DMS53 (cell line): ENCODE measurements at regions not wholly inside any gene's neighbourhood (a gene's known extent, or its start where the extent isn't known, plus 50 kb on each side); places are given as distances from the start of the nearest gene placed in this dataset.

Experiments used
- DNase-seq: peaks from one replicate; lab custom pipeline; 2025; lab: John Stamatoyannopoulos, UW

DNA sequence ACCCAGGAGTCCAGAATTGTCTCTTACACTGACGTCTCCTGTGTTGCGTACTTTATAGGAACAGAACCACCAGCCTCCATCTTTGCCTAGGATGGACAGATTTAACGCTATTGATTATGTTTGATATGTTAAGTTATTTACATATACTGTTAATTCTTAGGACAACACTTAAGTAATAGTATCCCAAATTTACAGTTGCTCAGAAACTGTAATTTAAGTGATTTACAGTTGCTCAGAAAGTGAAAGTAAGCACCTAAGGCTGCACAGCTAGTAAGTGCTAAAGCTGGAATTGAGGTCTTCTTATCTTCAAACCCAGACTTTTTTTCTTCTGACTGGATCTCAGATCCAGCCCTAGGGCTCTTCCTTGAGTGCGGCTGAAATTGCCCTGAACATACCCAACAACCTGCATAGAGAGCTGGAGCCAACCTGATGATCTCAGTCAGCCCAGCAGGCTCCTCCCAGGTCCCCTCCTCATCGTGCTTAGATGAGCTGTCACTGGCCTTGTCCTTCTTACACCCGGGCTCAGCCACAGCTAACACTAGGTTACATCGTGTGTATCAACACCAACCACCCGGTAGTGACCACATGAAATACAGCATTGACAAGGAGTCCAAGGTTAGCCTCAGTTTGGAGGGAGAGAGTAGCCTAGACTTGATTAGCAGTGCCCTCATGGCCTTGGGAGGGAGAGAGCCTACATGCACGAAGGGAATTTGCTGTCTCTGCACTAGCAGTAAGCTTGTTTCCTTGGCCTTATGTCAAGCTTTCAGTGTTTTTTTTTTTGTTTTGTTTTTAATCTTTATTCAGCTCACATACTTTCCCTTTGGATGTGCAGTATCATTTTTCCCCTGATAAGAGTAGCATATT, 111.1 kb upstream of the ARHGAP5 start:
- DNase-seq, result peak; percentile 6

DNA sequence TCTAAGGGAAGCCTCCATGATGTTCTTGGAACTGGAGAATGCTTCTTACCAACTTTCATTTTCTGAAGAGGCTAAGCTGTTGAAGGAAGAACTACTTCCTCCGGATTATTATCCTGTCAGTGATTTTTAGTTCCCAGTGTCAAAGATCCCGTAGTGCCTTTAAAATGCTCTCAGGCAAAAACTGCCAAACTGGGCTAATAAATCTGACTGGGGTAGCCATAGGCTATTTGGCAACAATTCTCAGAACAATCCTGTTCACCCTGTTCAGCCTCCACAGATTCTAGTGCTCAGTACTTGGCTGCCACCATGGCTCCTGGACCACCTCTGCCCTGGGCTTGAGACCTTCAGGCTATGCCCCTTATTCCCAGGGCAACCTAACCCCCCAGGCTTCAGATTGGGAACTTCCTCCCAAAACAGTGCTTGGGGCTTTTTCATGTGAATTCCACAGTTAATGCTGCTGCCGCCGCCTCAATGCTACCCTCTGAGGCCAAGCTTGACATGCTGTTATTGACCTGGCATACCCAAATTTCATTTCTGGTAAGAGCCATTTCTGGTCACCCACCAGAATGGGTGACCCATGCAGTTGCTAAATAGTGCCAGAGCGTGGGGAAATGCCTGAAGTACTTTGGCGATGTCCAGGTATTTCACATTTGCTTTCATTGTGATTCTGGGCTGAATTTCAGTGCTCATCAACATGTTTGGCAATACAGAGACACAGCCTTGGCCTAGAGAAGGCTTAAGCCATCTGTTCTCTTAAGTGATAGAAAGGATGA, 110.0 kb upstream of the ARHGAP5 start:
- no peak for DNase-seq

DNA sequence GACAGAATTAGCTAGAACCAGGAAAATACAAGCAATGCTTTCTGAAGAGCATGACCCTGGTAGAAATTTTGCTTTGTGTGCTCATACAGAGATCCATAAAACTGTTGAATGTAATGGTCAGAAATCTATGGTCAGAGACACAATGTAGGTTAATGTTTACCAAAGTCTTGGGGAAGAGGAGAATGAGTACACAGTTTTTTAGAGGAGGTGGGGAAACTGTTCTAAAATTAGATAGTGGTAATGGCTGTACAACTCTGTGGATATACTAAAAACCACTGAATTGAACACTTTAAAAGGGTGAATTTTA, 109.5 kb upstream of the ARHGAP5 start:
- peak; percentile 9 for DNase-seq

DNA sequence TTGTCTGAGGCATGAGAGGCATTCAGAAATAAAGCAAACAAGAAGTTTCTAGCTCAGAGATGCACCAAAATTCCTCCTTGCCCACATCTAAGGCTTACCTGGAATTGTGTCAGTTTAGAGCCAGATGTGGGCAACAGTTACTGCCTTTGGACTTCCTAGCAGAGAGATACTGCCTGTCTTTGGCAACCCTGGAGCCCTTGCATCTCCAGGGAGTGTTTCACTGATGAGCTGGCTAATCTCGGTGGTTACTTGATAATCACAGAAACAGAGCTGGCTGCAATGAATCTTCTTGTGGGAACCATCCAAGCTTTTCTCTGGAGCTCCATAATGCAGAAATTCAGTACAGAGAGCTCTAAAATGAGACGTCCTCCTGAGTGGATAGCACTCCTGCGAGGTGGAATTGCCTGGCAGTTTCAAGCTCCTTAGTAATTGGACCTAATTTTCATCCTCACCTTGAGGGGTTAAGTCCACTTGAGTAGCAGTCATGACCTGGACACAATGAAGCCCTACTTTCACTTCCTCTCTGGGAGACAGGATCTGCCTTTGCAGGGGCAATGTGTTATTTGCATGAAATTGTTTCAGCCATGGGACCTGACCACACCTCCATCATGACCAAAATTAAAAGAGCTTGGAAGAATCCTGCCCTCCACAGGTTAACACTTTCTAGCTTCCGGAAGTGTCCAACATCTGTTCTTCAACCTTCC, 108.8 kb upstream of the ARHGAP5 start:
- DNase-seq, result no peak

DNA sequence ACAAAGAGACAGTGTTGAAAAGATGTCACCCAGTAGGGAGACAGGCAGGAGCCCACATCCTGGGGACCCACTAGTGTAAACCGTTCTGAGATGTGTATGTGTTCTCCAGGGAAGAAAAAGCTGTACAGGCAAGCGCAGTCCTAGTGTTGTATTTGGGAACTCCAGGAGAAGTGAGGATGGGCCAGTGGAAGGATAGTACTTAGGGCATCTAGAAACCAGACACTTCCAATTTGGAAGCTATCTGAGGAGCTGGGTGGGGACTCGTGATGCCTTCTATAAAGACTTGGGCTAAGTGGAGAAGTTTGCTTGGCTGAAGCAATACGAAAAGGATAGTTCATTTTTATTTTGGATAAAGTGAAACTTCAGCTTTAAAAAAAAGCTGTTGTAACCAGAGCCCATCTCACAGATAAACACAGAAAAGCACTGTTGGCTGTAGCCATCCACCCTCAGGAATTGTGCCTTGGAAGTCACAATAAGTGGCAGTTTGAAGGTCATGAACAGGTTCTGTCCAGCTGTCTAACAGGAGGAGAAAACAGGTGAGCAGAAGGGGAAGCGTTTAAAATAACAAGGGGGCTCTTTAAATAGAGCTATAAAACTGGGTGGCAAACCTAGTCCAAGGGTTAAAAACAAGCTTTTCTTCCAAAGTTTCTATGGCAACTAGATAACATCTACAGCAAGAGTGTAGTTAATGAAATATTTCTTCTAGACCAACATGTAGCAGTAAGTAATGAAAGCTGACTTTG, 108.0 kb upstream of the ARHGAP5 start:
- no peak for DNase-seq

DNA sequence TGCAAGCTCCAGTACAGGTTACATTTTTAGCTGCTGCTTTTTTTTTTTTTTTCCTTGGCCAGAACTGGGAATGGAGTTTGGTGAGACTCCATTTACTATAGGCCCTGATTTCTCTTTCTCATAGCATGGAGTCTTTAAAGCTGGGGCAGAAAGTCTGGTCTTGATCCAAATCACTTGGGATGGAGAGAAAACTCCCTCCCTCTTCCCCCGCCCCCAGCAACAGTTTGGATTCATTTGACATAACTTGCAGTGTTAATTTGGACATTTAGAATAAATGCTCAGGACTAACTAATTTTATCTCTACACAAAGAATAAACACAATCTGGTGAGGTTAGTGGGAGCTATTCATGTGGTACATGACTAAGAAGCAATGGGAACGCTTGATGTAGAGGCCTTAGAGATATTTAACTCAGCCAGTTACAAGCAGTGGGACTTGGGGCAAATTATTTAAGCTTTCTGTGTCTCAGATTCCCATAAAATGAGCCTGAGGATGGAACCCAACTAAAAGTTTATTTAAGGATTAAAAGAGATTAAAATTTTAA, 107.3 kb upstream of the ARHGAP5 start:
- DNase-seq, result no peak

DNA sequence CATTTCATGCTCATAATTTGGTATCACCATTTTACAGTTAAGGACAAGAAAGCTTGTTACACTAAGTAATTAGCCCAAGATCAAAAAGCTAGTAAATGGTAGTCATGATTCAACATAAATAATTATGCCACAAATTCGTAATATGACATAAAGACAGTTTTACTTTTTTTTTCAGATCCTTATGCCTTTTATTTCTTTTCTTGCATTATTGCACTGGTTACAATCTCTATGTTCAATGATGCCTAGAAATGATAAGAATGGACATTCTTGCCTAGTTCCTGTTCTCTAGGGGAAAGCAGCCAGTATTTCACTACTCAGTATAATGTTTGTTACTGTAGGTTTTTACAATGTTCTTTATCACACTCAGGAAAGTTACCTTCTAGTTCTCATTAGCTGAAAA, 106.4 kb upstream of the ARHGAP5 start:
- no peak for DNase-seq

DNA sequence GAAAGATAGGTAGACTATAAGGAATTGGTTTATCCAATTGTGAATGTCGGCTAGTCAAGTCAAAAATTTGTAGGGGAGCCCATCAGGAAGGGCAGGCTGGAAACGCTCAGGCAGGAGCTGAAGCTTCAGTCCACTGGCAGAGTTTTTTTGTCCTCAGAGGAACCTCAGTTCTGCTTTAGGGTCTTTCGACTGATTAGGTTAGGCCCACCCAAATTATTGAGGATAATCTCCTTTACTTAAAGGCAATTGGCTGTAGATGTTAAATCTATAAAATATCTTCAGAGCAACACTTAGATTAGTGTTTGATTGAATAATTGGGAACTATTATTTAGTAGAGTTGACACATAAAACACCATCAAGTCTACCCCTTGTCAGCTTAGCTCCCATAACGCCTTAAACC, 105.5 kb upstream of the ARHGAP5 start:
- DNase-seq, result no peak

DNA sequence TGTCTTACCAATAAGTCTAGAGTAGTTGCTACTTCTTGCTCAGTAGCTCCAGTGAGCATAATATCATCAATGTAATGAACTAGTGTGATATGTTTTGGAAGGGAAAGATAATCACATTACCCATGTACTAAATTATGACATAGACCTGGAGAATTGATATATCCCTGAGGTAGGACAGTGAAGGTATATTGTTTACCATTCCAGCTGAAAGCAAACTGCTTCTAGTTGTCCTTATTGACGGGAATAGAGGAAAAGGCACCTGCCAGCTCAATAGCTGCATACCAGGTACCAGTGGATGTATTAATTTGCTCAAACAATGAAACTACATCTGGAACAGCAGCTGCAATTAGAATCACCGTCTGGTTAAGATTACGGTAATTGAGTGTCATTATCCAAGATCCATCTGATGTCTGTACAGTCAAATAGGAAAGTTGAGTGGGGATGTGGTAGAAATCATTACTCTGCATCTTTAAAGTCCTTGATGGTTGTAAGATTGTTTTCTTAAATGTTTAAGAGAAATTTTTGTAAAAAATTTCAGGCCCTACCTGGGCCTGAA, 100.0 kb upstream of the ARHGAP5 start:
- no peak for DNase-seq

DNA sequence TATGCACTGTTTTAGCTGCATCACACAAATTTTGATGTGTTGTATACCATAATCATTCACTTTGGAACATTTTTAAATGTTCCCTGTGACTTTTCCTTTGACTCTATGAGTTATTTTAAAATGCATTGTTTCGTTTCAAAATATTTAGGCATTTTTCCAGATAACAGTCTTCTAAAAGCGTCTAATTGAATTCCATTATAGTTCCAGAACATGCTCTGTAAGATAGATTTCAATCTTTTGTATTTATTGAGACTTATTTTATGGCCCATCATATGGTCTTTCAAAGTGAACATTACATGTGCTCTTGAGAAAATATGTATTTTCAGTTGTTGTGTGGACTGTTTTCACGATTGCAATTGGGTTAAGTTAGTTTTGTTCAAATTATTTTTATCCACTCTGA, 98.7 kb upstream of the ARHGAP5 start:
- DNase-seq, result no peak

DNA sequence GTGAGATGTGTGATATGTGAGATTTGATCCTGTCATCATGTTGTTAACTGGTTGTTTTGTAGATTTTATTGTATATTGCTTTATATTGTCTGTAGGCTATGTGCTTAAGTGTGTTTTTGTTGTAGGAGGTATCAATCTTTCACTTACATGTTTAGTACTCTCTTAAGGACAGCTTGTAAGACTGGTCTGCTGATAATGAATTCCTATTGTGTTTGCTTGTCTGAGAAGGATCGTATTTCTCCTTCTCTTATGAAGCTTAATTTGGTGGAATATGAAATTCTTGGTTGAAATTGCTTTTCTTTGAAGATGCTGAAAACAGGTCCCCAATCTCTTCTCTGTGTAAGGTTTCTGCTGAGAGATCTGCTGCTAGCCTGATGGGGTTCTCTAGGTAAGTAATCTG, 94.5 kb upstream of the ARHGAP5 start:
- no peak for DNase-seq

DNA sequence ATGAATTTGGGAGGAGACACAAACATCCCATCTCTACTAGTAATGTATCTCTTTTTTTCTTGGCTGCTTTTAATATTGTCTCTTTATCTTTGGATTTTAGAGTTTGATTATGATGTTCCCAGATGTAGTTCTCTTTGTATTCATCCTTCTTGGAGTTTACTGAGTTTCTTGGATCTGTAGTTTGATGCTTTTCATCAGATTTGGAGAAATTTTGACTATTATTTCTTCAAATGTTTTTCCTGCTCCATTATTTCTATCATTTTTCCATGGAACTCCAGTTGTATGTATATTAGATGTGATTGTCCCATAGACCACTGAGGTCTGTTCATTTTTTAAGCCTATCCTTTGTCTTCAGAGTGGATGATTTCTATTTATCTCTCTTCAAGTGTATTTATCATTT, 90.7 kb upstream of the ARHGAP5 start:
- no peak for DNase-seq

DNA sequence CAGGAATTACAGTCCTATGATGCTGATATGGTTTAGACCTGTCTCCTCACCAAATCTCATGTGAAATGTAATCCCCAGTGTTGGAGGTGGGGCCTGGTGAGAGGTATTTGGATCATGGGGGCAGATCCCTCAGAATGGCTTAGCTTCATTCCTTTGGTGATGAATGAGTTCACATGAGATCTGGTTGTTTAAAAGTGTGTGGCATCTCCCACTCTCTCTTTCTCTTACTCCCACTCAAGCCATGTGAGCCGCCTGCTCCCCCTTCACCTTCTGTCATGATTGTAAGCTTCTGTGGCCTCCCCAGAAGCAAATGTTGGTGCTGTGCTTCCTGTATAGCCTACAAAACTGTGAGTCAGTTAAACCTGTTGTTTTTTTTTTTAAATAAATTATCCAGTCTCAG, 89.4 kb upstream of the ARHGAP5 start:
- DNase-seq, result no peak

DNA sequence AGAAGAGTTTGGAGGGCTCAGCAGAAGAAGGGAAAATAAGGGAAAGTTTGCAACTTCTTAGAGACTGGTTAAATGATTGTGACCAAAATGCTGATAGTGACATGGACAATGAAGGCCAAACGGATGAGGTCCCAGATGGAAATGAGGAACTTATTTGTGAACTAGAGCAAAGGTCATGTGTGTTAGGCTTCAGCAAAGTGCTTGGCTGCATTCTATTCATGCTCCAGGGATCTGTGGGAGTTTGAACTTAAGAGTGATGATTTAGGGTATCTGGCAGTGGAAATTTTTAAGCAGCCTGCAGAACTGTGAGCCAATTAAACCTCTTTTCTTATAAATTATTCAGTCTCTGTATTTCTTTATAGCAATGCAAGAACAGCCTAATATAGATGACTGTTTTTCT, 88.9 kb upstream of the ARHGAP5 start:
- no peak for DNase-seq

DNA sequence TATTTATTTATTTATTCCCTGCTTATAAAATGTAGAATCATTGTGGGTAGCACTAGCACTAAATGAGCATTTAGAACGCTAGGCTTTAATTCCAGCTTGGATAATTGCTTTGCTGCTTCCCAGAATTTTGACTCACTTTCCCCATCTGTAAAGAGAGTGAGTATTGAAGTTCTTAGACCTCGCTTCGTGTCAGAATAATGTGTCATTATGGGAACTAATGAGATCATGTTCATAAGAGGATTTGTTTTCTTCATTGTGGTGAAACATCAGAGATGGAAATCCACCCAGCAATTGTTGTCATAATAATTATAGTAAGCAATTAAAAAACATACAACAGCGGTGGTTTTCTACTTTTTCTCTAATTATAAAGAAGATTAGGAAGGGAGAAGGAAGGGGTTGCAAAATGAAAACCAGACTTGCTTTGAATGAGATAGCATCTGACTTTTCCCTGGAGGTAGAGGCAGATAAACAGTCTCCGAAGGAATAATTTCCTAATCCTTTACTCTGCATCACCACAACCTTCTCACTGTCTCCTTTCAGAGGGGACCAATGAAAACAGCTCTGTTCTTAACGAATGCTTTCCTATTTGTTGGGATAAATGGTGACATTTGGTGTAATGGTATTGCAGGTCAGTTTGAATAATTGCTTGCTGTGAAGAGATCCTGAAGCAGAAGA, 86.8 kb upstream of the ARHGAP5 start:
- DNase-seq, result no peak

DNA sequence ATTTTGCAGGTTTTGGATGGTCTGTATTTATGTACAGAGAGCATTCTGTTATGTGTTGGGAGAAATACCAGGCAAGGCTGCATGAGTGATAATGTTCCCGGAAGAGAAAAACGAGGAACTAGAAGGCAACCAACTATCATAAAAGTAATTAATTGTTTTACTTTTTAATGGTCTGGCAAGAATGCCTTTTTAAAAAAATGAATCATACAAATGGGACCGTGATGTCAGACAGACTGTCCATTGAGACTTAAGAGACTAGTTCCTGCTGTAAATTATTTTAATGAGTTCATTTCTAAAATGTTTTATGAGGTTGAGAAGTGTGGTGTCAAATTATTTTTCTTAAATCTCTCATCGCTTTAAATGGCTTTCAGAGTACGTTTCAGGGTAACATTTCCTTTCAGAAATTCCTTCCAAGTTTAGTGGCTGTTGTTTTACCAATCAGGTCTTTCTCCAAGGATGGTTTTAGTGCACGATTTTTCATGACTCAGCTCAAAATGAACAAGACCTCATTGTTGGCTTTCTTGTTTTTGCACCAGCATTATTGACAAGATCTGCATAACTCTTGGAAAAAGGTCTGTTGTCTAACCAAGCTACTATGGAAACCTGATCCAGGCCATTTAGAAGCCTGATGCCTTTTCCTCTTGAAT, 86.1 kb upstream of the ARHGAP5 start:
- DNase-seq, result no peak

DNA sequence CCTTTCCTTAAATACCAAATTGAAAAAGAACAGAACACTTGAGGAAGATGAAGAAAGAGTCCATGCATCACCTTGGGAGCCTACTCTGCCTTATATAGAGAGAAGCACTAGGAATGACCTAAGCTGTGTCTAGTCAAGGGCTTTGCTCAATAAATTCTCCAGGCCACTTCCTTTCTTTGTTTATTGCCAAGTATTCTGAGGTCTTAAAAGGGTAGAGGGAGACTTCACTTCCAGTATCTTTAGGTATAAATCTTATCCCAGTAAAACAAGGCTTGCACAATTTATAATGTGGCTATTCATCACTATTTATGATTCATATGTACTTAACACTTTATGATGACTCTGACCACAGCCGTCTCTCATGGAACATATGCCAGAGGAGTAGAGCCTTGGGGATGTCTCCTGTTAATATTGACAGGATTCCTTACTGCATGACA, 85.1 kb upstream of the ARHGAP5 start:
- no peak for DNase-seq

DNA sequence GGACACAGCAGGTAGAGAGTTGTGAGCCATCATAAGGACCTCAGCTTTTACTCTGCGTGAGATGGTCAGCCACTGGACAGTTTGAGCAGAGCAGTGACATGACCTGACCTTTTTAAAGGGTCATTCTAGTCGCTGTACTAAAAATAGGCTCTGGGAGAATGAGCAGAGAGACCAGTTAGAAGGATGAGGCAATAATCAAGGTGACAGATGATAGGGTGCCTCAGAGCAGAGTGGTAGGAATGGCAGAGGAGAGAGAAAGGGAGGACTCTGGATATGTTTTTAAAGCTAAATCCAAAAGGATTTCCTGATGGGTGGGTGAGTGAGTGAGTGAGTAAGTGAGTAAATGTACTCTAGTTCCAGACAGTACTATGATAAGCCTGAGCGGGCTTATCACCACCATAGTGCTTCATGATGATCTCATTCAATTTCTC, 83.6 kb upstream of the ARHGAP5 start:
- DNase-seq, result no peak

DNA sequence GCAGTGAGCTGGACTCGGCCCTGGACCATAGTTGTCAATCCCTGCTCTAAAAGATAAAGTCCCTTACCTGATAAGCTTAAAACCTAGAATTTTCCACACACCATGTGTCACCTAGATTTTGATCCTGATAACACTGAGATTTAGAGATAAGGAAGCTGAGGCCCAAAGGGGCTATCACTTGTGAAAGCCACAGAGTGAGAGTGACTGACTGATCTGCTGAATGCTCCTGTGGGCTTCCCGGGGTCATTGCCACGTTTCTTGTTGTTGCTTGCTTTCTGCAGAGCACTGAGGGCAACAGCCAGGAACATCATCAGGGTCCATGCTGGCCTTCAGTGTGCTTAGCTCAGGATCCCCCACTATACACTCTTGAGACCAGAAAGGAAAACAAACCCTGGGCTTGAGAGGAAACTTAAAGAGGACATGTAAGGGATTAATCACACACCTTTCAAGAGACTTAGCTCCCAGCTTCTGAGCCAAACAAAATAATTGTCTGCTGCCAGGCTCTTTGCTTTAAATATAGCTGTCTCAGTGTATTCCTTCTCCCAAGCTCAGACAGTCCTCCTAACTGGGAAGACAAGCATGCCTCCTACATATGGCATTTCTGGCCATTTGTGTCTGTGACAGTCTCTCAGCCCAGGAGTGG, 82.6 kb upstream of the ARHGAP5 start:
- no peak for DNase-seq

DNA sequence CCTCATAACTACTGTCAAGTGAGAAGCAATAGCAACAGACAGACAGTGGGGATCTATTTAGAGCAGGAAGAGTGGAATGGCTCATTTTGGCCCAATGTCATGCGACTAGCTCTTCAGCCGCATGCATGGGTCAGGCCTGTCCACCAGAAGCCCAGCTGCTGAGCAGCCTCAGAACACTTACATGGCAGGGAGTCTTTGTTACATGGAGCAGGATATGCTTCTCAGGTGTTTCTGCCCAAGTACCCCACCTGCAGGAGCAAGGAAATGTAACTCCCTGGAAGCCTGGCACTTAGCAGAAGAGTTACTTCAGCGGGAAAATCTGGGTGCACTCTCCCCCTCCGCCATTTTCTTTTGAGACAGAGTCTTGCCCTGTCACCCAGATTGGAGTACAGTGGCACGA, 73.5 kb upstream of the ARHGAP5 start:
- no peak for DNase-seq
